HepG2 (cell line): ENCODE measurements at regions not wholly inside any gene's neighbourhood (a gene's known extent, or its start where the extent isn't known, plus 50 kb on each side); places are given as distances from the start of the nearest gene placed in this dataset.

Experiments
- ATAC-seq: fragments of 200-7000 bp; cut with Tn5 transposase; 3 replicates; pipeline ENCODE4 v1.9.1; 2020; ENCODE audit warnings: mild to moderate bottlenecking, moderate library complexity
- BruUV-seq: library from RNA; stranded (reverse); fragments of 400-500 nt; replicated peaks from 2 replicates; lab custom pipeline; 2021; lab: Mats Ljungman, UMichigan
- CTCF ChIA-PET: fragments of 300-600 bp; formaldehyde crosslinking; extraction: SDS; loops from one replicate; lab custom pipeline; 2021; ENCODE audit warnings: low total read pairs, inconsistent platforms, low intra/inter-chr PET ratio; lab: Yijun Ruan, JAX
- POLR2A ChIA-PET: fragments of 350-600 bp; sonication (Branson Sonifier 250); formaldehyde crosslinking; loops from one replicate; lab custom pipeline; 2020; ENCODE audit warnings: antibody characterized with exemption, inconsistent platforms; lab: Yijun Ruan, JAX
- DNase-seq: peaks from one replicate; pipeline ENCODE4 v3.0.0-alpha.2; 2015; ENCODE audit warnings: low spot score
- FAIRE-seq: peaks from 3 replicates; lab custom pipeline; 2011; peaks lifted over from hg19 to GRCh38; lab: Jason Lieb, UNC
- H2AFZ ChIP-seq: one replicate; pipeline ENCODE4 v1.6.1; 2011; ENCODE audit warnings: low read length, inconsistent platforms
- H3K27ac ChIP-seq: fragments of 300-600 bp; 3 replicates; pipeline ENCODE4 v1.8.0; 2011; ENCODE audit warnings: mixed run types, mild to moderate bottlenecking, mixed read lengths, low read length, inconsistent platforms; ENCODE audit not compliant: insufficient read depth; ENCODE audit errors: extremely low read length
- H3K27me3 ChIP-seq, 2 experiments: fragments of 200-600 bp in 1 of 2; 2 replicates in 1 of 2; 3 replicates in 1 of 2; pipeline versions ENCODE4 v1.6.0 to v1.8.0; 2011; ENCODE audit warnings: low read length in 2 of 2, mild to moderate bottlenecking in 2 of 2, moderate library complexity in 2 of 2, inconsistent platforms in 1 of 2; ENCODE audit not compliant: insufficient read depth in 2 of 2, control insufficient read depth in 1 of 2
- H3K36me3 ChIP-seq, 2 experiments: fragments of 200-600 bp in 1 of 2; replicated peaks in 1 of 2; 2 replicates in 1 of 2; 3 replicates in 1 of 2; pipeline versions ENCODE4 v1.5.1 to v1.8.0; 2011; ENCODE audit warnings: low read length in 2 of 2, inconsistent platforms in 1 of 2; ENCODE audit not compliant: insufficient read depth in 2 of 2, control insufficient read depth in 1 of 2
- H3K4me1 ChIP-seq: 2 replicates; pipeline ENCODE4 v1.5.1; 2012; ENCODE audit warnings: low read length, inconsistent platforms; ENCODE audit not compliant: insufficient read depth
- H3K4me2 ChIP-seq: 2 replicates; pipeline ENCODE4 v1.6.0; 2011; ENCODE audit warnings: low read depth, low read length, inconsistent platforms
- H3K4me3 ChIP-seq, 3 experiments: fragments of 200-600 bp in 1 of 3; sonication (generic), shearing (Covaris generic) in 1 of 3; replicated peaks in 1 of 3; 2 replicates each; pipeline ENCODE4 v1.5.1; 2011 to 2016; ENCODE audit warnings: low read length in 3 of 3, inconsistent platforms in 2 of 3, low read depth in 2 of 3, mild to moderate bottlenecking in 2 of 3, control low read depth in 1 of 3, mixed read lengths in 1 of 3; ENCODE audit not compliant: insufficient read depth in 1 of 3
- H3K79me2 ChIP-seq: one replicate; pipeline ENCODE4 v1.6.1; 2011; ENCODE audit warnings: low read length, inconsistent platforms; ENCODE audit not compliant: insufficient read depth
- H3K9ac ChIP-seq: 2 replicates; pipeline ENCODE4 v1.6.0; 2011; ENCODE audit warnings: mild to moderate bottlenecking, low read depth, low read length, inconsistent platforms; ENCODE audit not compliant: insufficient read depth
- H3K9me3 ChIP-seq: 2 replicates; pipeline ENCODE4 v1.5.1; 2012; ENCODE audit warnings: mild to moderate bottlenecking, low read length
- H4K20me1 ChIP-seq: 2 replicates; pipeline ENCODE4 v1.6.0; 2011; ENCODE audit warnings: inconsistent platforms, mild to moderate bottlenecking, low read length, moderate library complexity; ENCODE audit not compliant: insufficient read depth
- IRX3 ChIP-seq: sonication (generic); formaldehyde crosslinking; IDR thresholded peaks from 2 replicates; pipeline ENCODE4 v1.8.1; 2023; ENCODE audit warnings: mild to moderate bottlenecking, low read depth, missing genetic modification reagents, borderline replicate concordance
- POGZ ChIP-seq: sonication (generic); formaldehyde crosslinking; IDR thresholded peaks from 2 replicates; pipeline ENCODE4 v1.4.0; 2020; ENCODE audit warnings: mild to moderate bottlenecking, missing genetic modification reagents
- SETDB1 ChIP-seq: sonication (generic); formaldehyde crosslinking; IDR thresholded peaks from 2 replicates; pipeline ENCODE4 v1.5.1; 2020; ENCODE audit warnings: missing genetic modification reagents, mild to moderate bottlenecking, borderline replicate concordance
- SP140L ChIP-seq: sonication (generic); formaldehyde crosslinking; IDR thresholded peaks from 2 replicates; pipeline ENCODE4 v1.4.0; 2020; ENCODE audit warnings: missing genetic modification reagents, borderline replicate concordance
- TRAFD1 ChIP-seq: sonication (generic); formaldehyde crosslinking; IDR thresholded peaks from 2 replicates; pipeline ENCODE4 v1.5.1; 2020; ENCODE audit warnings: missing genetic modification reagents, mild to moderate bottlenecking, borderline replicate concordance
- YY1 ChIP-seq: IDR thresholded peaks from 2 replicates; pipeline ENCODE4 v1.6.1; 2011; ENCODE audit warnings: low read length, low read depth, moderate library complexity, mild to moderate bottlenecking; ENCODE audit not compliant: insufficient read depth, insufficient replicate concordance
- ZNF17 ChIP-seq: sonication (generic); formaldehyde crosslinking; IDR thresholded peaks from 2 replicates; pipeline ENCODE4 v1.5.0; 2020; ENCODE audit warnings: mild to moderate bottlenecking, missing genetic modification reagents
- ZNF281 ChIP-seq: sonication (generic); formaldehyde crosslinking; IDR thresholded peaks from 2 replicates; pipeline ENCODE4 v1.4.0; 2020; ENCODE audit warnings: missing genetic modification reagents, borderline replicate concordance
- ZNF556 ChIP-seq: sonication (generic); formaldehyde crosslinking; IDR thresholded peaks from 2 replicates; pipeline ENCODE4 v1.4.0; 2020; ENCODE audit warnings: mild to moderate bottlenecking, missing genetic modification reagents, borderline replicate concordance
- ZNF607 ChIP-seq: sonication (generic); formaldehyde crosslinking; IDR thresholded peaks from 2 replicates; pipeline ENCODE4 v1.5.1; 2020; ENCODE audit warnings: missing genetic modification reagents, mild to moderate bottlenecking, borderline replicate concordance
- ZNF687 ChIP-seq: sonication (generic); formaldehyde crosslinking; IDR thresholded peaks from 2 replicates; pipeline ENCODE4 v1.5.1; 2020; ENCODE audit warnings: mild to moderate bottlenecking, missing genetic modification reagents, moderate library complexity
- WGBS: methylation state at CpG from one replicate; pipeline ENCODE4 v1.1.6; 2017; ENCODE audit warnings: low lambda C conversion rate; 5-methylcytosine and 5-hydroxymethylcytosine counted together
- in situ Hi-C: cut with HindIII; loops from 2 replicates; pipeline ENCODE4 v1.10.0; 2017; ENCODE audit warnings: low pct_unique_long_range_greater_than_20kb; ENCODE audit not compliant: extremely low pct_ligation_motif_present
- intact Hi-C: fragments of 100-400 bp; cut with micrococcal nuclease; formaldehyde crosslinking; loops from one replicate; pipeline ENCODE4 v1.10.0; 2022; ENCODE audit not compliant: unreplicated experiment

DNA sequence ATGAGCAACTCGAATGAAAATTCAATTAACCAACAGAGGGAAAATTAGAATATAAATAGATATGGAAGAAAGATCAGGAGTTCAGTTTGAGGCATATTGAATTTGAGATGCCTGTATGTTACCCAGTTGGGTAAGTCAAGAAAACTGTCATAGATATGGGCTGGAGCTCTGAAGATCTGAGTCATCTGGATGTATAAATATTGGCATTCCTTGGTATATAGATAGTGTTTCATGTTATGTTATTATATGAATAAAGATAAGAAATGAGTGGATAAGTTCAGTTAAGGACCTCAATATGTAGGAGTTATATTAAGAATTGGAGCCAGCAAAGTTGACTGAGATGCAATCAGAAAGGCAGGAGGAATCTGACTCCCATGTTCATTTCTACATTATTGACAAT, 543.6 kb upstream of the SMIM31 start:
- in situ Hi-C loops, result no loop called here
- Histone ChIP-seq H3K9ac (no peak overlapping the region), H3K4me1 (no peaks in the 10 kb centered on the region), H3K79me2 (no peaks in the 10 kb centered on the region), H3K36me3 (no peaks in the 10 kb centered on the region), H2AFZ (no peak overlapping the region), H3K4me3 (no peak overlapping the region), H3K9me3 (no peaks in the 10 kb centered on the region), H3K27me3 (no peaks in the 10 kb centered on the region; a peak in 1 of 5 replicates), H3K4me2 (no peak overlapping the region), H4K20me1 (no peaks in the 10 kb centered on the region), H3K27ac (no peak overlapping the region)
- POLR2A ChIA-PET, result no interaction called here
- no peak for ATAC-seq
- 0% methylated on average over 1 of the region's 1 CpG for WGBS
- FAIRE-seq, result no peak
- TF ChIP-seq TRAFD1 (CRISPR knock-in tag), result no peak
- no peak for TF ChIP-seq ZNF556 (CRISPR knock-in tag)
- no peak for TF ChIP-seq POGZ
- no peak for TF ChIP-seq ZNF281 (CRISPR knock-in tag)
- TF ChIP-seq YY1, result no peak
- TF ChIP-seq ZNF17, result no peak
- no peak for TF ChIP-seq ZNF687 (CRISPR knock-in tag)
- no peak for TF ChIP-seq SP140L
- TF ChIP-seq IRX3, result no peak
- TF ChIP-seq SETDB1, result no peak
- no peak for TF ChIP-seq ZNF607 (CRISPR knock-in tag)
- CTCF ChIA-PET, result no interaction called here
- BruUV-seq, result no TSS peak
- intact Hi-C loops, result no loop called here
- no peak for DNase-seq
